Cardiac muscle cell (in vitro differentiated cells and primary cell): ENCODE measurements at regions not wholly inside any gene's neighbourhood (a gene's known extent, or its start where the extent isn't known, plus 50 kb on each side); places are given as distances from the start of the nearest gene placed in this dataset.

Experiments
- DNase-seq, 2 donors: peaks; one replicate each; pipeline versions ENCODE4 v3.0.0 to v3.0.0-alpha.2; 2010 to 2017; ENCODE audit warnings: low read depth in 1 of 2, low spot score in 1 of 2
- H3K27ac ChIP-seq: fragments of 200-600 bp; sonication (generic); 2 replicates; pipeline ENCODE4 v1.5.1; 2016
- H3K27me3 ChIP-seq: fragments of 200-600 bp; sonication (generic); 2 replicates; pipeline ENCODE4 v1.6.0; 2016; ENCODE audit warnings: control low read depth
- H3K36me3 ChIP-seq: fragments of 200-600 bp; sonication (generic); 2 replicates; pipeline ENCODE4 v1.5.1; 2016; ENCODE audit warnings: control low read depth
- H3K4me1 ChIP-seq: fragments of 200-600 bp; sonication (generic); 2 replicates; pipeline ENCODE4 v1.8.1; 2017; ENCODE audit warnings: low read depth, mild to moderate bottlenecking, mixed run types
- H3K4me3 ChIP-seq: fragments of 200-600 bp; sonication (generic); 2 replicates; pipeline ENCODE4 v1.5.1; 2016; ENCODE audit warnings: mild to moderate bottlenecking
- H3K9me3 ChIP-seq: fragments of 200-600 bp; sonication (generic); 2 replicates; pipeline ENCODE4 v1.5.1; 2017; ENCODE audit warnings: low read depth, mild to moderate bottlenecking, control low read depth
- CTCF ChIP-seq: IDR thresholded peaks from 2 replicates; pipeline ENCODE4 v1.5.1; 2012; ENCODE audit warnings: low read depth, mild to moderate bottlenecking, low read length

- Histone ChIP-seq H3K9me3 (no peaks in the 10 kb centered on the region), H3K36me3 (no peaks in the 10 kb centered on the region), H3K27me3 (no peaks in the 10 kb centered on the region), H3K27ac (no peak overlapping the region), H3K4me3 (no peak overlapping the region), H3K4me1 (no peaks in the 10 kb centered on the region)
- DNase-seq: no peak
- TF ChIP-seq CTCF: no peak
Measured at GRCh38 chr4:136636155-136636554, 896.1 kb downstream of the PCDH18 start.

GRCh38 chr4:136634121-136634520 lies 898.2 kb downstream of the PCDH18 start:
- Histone ChIP-seq H3K36me3 (no peaks in the 10 kb centered on the region), H3K27ac (no peak overlapping the region), H3K9me3 (no peaks in the 10 kb centered on the region), H3K27me3 (no peaks in the 10 kb centered on the region), H3K4me1 (no peaks in the 10 kb centered on the region), H3K4me3 (no peak overlapping the region)
- DNase-seq: no peak
- TF ChIP-seq CTCF: no peak

GRCh38 chr4:136599890-136600289 lies 932.4 kb downstream of the PCDH18 start:
- no peaks in the 10 kb centered on the region for H3K9me3 ChIP-seq
- no peaks in the 10 kb centered on the region for H3K36me3 ChIP-seq
- H3K27ac ChIP-seq: no peak overlapping the region
- no peak for DNase-seq
- H3K4me1 ChIP-seq: no peaks in the 10 kb centered on the region
- H3K4me3 ChIP-seq: no peak overlapping the region
- no peaks in the 10 kb centered on the region for H3K27me3 ChIP-seq
- no peak for TF ChIP-seq CTCF

GRCh38 chr4:136590440-136590839 lies 941.9 kb downstream of the PCDH18 start:
- Histone ChIP-seq H3K4me3 (no peak overlapping the region), H3K27ac (no peak overlapping the region), H3K9me3 (no peaks in the 10 kb centered on the region), H3K4me1 (no peaks in the 10 kb centered on the region), H3K27me3 (no peaks in the 10 kb centered on the region), H3K36me3 (no peaks in the 10 kb centered on the region)
- TF ChIP-seq CTCF: no peak
- no peak for DNase-seq

- Histone ChIP-seq H3K4me3 (no peak overlapping the region), H3K27me3 (no peaks in the 10 kb centered on the region), H3K27ac (no peak overlapping the region), H3K36me3 (no peaks in the 10 kb centered on the region), H3K4me1 (no peaks in the 10 kb centered on the region), H3K9me3 (no peaks in the 10 kb centered on the region)
- no peak for TF ChIP-seq CTCF
- DNase-seq: no peak
Measured at GRCh38 chr4:136583567-136583966, 948.7 kb downstream of the PCDH18 start.

GRCh38 chr4:136581119-136581518 lies 951.2 kb downstream of the PCDH18 start:
- Histone ChIP-seq H3K4me3 (no peak overlapping the region), H3K36me3 (no peaks in the 10 kb centered on the region), H3K27me3 (no peaks in the 10 kb centered on the region), H3K27ac (no peak overlapping the region), H3K9me3 (no peaks in the 10 kb centered on the region), H3K4me1 (no peaks in the 10 kb centered on the region)
- TF ChIP-seq CTCF: no peak
- DNase-seq: no peak
